Upper lobe of left lung (tissue), 4 donors: ENCODE measurements at regions not wholly inside any gene's neighbourhood (a gene's known extent, or its start where the extent isn't known, plus 50 kb on each side); places are given as distances from the start of the nearest gene placed in this dataset.

Experiments used
- CTCF ChIP-seq, 6 experiments: fragments of 450-650 bp in 4 of 6; fragments of 200-600 bp in 2 of 6; sonication (generic) in 2 of 6; IDR thresholded peaks; one replicate each; pipeline ENCODE4 v1.5.1; 2016 to 2019; ENCODE audit warnings: antibody characterized with exemption in 6 of 6
- EP300 ChIP-seq, 4 donors: sonication (generic); formaldehyde crosslinking; IDR thresholded peaks; one replicate each; pipeline ENCODE4 v1.5.1; 2017; ENCODE audit warnings: antibody characterized with exemption in 4 of 4, control low read depth in 2 of 4
- POLR2A ChIP-seq, 4 donors: fragments of 450-650 bp; IDR thresholded peaks; one replicate each; pipeline ENCODE4 v1.5.1; 2016 to 2017; ENCODE audit warnings: antibody characterized with exemption in 4 of 4, mild to moderate bottlenecking in 2 of 4
- POLR2AphosphoS5 ChIP-seq, 2 donors: sonication (generic); formaldehyde crosslinking; IDR thresholded peaks; one replicate each; pipeline ENCODE4 v1.5.1; 2017; ENCODE audit warnings: antibody characterized with exemption in 2 of 2

GRCh38 chr2:173491418-173491817 lies 136.7 kb downstream of the CDCA7 start:
- no peak for TF ChIP-seq CTCF (IDR thresholded peaks at IDR 0.05)
- no peak for TF ChIP-seq POLR2AphosphoS5 (IDR thresholded peaks at IDR 0.05)
- no peak for TF ChIP-seq POLR2A (IDR thresholded peaks at IDR 0.05)
- no peak for TF ChIP-seq EP300 (IDR thresholded peaks at IDR 0.05)
